ENCODE measurements at regions not wholly inside any gene's neighbourhood (a gene's known extent, or its start where the extent isn't known, plus 50 kb on each side); places are given as distances from the start of the nearest gene placed in this dataset.

DNA sequence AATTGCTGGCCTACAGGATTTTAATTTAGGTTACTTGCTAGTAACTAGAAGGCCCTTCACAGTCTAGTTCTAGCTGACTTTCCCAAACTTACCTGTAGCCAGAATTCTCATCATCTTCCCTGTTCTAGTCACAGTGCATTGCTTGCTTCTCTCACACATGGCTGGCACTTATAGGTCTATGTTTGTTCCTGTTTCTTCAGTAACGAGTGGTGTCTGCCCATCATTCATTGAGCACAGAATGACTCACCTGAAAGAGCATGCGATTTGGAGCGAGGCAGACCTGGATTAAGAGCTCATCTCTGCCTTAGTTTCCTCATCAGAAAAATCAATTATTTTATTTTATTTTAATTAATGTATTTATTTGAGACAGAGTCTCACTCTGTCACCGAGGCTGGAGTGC lies 201.7 kb upstream of the ANK2 start:
- no peak for DNase-seq (ENCODE audit: low spot score)

DNA sequence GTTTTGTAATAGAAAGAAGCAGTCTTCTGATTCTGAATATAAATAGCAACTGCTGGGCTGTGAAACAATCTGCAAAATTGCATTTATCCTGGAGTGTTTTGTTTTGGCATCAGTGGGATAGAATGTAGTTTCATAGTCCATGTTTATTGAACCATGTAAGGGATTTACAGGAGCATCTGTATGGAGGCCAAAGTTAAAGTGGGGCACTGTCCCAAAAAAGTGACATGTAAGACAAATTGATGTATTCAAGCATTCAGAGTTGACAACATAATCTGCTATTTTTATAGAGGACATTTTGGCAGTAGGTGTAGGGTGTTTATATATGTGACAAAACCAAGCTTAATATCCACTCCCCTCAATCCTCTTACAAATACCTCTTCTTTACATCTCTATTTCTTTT lies 200.5 kb upstream of the ANK2 start:
- no peak for DNase-seq (ENCODE audit: low spot score)

DNA sequence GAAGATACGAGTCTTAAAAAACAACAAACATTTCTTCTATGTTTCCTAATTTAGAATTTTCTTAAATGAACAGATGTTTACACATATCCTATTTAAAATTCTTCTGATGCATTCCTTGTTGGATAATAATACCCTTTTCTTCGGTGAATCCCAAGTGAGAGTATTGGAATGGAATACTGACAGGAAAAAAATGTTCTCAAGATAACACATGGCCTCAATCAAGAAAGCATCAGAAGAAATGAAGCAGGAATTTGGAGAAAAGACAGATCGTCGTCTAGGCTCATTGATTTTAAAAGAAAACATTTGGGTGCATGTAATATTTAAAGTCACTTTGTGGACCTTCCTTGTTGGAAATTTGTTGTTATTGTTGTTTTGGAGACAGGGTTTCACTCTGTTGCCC lies 196.9 kb upstream of the ANK2 start:
- no peak for DNase-seq (ENCODE audit: low spot score)

DNA sequence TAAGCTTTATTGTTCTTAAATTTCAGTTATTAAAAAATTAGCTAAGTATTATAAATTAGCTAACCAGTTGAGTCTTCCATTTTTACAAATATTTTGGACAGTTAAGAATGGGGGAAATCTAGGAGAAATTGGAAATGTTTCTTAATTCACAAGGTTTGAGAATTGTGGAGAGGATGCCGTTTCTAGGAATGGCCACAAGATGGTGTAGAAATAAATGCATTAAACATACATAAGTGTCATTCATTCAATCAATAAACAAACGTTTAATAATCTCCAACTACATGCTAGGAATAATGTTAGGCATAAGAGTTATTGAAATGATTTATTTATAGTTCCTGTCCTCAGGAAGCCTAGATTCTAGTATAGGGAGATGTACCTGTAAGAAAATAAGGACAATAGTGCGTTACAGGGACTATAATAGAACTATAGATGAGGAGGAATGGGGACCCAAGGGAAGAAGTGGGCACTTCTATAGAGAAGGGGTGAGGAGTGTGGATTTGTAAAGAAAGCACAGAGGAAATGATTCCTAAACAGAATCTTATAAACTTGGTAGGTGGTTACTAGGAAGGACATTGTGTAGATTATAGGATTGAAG lies 195.7 kb upstream of the ANK2 start:
- DNase-seq (ENCODE audit: low spot score), result no peak

DNA sequence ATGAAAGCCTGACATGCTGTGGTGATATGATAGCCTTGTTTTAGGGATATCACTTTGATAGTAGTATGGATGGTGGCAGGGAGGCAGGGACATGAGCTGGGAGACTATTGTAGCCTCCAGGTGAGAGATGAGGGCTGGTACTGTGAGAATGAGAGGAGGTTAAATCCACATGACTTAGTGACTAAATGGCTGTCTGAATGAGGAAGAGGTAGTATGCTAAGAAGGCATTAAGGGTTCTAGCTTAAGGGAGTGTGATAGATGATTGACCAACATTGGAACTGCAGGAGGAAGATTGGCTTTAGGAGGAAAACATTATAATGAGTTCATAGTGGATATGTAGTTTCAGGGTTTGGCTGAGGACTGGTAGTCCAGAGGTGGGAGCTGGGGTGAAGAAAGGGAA lies 195.0 kb upstream of the ANK2 start:
- no peak for DNase-seq (ENCODE audit: low spot score)

DNA sequence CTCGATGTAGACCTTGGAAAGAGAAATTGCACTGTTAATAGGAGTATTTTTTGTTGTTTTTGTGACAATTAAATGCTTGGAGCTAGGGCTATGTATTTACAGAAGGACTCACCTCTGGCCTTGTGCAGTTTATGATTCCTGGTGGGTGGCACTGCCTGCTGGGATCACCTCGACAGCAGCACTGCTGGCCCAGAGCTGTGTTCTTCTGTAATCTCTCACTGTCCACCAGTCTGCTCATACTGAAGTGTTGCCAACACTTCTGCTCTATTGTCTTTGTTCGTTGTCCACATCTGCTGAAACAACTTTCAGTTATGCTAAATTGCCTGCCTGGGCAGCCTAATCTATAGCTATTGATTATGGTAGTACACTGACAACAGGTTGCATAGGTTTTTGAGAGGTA lies 194.4 kb upstream of the ANK2 start:
- DNase-seq (ENCODE audit: low spot score), result no peak

DNA sequence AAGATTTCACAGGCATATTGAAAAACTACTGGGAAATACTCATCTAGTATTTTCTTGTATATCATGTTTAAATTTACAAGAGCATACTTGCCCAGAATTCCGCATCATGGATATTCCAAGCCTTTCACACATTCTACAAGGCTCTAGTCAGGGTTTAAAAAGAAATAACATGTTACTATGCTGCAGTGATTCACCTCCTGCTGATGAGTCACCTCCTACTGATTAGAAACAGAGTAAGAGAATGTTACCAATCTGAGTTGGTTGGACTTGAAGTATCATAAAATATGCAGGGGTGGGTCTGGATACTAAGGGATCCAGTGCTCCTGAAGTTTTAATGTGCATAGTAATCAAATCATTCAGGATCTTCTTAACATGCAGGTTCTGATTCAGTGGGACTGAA lies 192.0 kb upstream of the ANK2 start:
- DNase-seq (ENCODE audit: low spot score), result no peak

DNA sequence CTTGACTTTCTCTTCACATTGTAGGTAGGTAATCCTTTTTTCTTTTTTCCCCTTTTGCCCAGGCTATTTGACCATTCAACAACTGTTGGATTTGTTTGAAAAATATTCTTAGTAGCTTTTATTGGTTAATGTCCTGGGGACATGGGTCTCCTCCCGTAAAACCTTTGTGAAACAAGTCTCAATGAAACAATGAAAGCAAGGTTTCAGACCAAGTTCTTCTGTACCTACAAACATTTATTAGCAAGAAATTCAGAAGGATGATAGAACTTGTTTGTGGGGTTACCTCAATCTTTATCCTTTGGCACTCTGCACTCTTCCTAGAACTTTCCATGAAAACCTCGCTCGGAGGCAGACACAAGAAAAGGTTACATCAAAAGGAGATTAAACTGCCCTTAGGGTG lies 190.7 kb upstream of the ANK2 start:
- DNase-seq (ENCODE audit: low spot score), result no peak

DNA sequence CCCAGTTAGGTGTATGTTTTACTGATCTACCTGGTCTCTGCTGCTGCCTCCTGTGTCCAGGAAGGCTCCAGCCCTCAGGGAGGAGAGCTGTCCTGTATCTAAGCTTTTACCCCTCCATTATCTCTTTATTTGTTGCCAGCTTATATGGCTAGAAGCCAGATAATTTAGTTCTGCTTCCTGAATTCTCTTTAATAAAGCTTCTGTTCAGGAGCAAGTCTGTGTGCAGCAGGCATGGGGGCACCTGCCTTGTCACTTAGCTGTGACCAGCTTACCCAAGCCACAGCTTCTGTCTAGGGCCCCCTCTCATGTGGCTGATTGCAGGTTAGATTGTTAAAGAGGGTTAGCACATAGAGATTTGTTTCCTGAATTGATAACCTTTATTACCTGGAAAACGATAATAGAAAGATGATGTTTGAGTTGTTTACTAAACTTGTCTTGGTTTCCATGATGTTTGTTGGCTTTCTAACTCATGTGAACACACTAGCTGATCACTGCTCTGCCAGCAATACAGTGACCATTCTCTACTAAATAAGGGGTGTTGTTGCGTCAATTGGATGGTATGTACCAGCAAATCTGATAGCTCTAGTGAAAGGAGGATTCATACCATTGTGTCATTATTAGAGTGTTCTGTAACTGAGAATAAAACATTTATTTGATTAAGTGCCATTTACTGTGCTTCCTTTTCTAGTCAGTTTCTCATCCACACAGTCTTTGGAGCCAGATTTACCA lies 189.8 kb upstream of the ANK2 start:
- DNase-seq (ENCODE audit: low spot score), result no peak

DNA sequence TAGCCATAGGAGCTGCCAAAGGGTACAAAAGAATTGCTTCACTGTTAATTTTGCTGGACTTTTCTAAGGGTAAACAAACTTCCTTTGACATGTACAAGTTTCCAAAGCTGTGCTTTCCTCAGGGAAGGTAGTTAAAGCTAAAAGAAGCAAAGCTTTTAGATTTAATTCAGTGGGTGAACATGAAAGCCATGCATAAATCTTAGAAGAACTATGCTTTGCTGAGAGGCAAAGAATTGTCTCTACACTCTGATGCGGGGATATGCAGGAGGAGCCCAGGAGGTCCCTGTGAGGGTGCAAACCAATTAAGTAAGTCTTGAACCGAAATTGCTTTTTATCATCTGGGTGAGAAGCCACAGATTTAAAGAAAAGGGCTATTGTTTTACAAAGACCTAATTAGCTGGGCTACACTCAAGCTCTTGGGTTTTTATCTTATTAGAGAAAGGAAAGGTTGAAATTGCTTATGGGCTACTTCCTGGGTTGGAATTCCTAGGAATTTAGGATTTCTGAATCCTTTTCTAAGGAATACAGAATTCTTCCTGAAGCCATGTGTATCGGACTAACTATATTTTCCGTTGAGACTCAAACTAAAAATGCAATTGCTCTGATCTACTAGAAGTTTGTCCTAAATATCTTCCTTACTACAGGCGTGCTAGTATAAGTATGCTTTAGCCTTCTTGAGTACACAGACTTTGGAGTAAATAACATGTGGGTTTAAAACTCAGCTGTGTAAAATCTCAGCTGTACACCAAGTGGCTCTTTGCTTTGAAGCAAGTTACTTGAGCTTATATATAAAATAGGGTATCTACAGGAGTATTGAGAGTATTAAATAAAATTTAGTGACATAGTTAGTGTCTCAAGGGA lies 188.4 kb upstream of the ANK2 start:
- no peak for DNase-seq (ENCODE audit: low spot score)

DNA sequence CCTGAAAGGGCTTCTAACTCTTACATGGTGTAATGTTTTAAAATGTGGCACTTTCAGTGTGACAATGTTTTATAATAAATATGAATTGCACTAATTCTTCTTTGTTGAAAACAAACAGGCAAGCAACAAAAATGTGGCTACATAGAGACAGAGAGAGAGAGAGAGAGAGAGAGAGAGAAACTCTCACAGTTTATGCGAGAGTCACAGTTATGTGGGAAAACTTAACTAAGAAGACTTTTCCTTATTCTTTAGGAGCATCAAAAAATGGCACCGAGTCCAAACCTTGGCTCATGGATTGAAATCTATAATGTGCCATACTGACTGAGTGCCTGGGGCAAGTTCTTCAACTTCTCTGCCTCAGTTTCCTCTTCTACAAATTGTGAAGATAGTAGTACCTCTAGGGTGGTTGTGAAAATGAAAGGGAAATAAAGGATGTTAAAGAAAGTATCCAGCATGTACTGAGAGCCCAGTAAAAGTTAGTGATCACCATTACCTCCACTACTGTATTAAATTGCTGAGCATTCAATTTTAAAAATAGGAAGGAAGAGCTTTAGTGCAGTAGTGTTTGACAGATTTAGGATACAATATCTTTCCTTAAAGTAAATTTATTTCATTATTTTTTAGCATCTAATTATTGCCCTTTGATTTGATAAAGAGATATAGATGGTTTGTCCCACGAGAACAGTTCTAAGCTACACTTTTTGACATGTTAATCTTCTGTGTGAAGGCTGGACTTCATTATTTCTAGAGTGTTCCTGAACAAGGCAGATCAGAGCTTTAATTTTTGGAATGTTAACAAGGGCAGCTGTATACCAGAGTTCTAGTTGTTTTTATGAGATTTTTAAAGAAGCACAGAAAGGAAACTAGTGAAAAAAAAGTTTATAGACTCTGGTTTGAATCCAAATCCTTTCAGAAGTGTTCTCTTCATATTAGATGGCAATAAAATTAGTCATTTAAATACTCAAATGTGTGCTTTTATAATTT lies 187.5 kb upstream of the ANK2 start:
- no peak for DNase-seq (ENCODE audit: low spot score)

DNA sequence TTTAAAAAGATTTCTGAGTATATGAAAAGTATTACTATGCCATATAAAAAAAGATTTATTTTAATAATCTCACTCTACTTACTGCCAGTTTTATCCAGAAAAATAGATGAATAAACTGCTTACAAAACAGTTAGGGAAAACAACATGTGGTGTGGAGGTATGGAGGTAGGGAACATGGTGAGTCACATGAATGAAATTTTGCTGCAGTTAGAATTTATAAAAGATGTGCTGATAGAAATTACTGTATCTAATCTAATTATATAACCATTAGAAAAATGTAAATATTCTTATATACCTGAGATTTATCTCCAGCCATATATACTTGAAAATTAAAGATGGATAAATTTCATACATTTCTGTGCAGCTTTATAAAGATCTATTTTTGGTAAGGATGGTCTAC lies 184.0 kb upstream of the ANK2 start:
- no peak for DNase-seq (ENCODE audit: low spot score)

DNA sequence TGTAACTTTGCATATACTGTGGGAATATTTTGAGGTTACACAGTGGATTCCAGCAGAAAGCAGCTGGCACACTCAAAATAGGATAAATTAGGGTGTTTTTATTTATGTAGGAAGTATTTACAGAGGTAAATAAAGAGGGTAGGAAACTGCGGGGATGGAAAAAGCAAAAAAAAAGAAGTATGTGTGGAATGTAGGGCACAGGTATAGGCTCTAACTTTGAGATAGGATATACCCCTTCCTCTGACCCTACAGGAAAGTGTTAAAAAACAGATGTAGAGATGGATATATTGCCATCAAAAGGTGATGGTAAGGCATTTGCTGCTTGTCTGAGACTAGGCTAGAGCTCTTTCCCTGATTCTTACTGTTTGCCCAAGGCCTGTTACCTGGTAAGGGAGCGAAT lies 173.1 kb upstream of the ANK2 start:
- DNase-seq (ENCODE audit: low spot score), result no peak

DNA sequence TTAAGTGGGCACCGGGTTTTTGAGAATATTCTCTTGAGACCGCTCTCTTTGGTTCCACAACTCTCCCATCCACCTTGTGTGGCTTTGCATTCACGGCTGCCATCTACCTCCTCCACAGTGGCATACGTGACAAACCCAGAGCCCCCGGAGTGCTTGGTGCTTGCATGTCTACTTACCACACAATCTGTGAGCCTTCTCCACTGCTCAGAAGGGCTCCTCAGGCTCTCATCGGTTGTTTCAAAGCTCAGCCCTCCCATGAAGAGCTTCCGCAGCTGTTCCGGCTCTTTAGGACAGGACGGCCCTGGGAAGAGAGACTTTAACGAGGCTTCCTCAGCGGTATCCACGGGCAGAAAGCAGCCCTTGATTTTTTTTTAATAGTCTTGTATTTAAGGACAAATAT lies 167.6 kb upstream of the ANK2 start:
- peak; percentile 60 for DNase-seq (ENCODE audit: low spot score)

DNA sequence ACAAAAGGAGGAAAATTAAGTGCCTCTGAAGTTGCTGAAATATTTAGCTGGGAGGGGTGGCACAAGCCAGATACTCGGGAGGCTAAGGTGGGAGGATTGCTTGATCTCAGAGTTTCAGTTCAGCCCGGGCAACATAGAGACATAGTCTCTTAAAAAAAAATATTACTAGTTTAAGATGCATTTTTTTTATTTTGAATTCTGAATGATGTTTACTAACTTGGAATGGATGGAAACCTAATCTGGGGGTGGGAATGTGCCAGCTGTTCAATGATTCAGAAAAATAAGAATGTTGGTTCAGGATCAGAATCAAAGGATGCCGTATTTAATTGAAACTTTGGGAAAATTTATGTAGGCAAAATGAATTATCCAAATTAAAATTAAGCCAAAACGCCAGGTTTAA lies 167.2 kb upstream of the ANK2 start:
- no peak for DNase-seq (ENCODE audit: low spot score)

DNA sequence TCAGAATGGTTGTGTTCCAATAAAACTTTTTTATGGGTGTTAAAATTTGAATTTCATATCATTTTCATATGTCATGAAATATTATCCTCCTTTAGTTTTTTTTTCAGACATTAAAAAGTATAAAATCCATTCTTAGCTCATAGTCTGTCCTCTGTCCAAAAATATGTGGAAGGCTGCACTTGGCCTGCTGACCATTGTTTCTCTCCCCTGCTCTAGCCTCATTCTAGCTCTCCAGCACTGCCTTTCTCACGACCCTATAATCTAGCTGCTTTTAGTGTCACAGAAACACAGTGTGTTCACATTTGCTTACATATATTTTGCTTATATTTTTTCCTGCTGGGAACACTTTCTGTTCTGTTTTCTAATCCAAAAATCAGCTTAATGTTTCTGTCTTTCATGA lies 165.0 kb upstream of the ANK2 start:
- DNase-seq (ENCODE audit: low spot score), result no peak

DNA sequence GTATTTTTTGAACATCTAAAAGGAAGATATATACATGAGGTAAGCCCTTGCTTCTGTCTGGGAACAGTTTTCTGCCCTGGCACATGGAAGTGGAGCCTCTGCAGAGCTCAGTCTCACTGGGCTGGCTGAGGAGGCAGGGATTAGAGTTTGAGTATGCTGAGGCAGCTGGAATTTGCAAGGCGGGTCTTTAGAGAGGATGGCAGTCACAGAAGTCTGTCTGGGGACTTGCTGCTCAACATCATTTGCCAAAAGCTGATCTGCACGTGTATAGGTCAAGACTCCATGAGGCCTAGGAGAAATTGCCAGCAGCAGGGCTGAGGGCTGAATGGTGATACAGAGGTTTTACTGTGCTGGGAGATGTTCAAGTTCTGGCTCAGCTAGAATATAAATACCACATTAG lies 163.6 kb upstream of the ANK2 start:
- DNase-seq (ENCODE audit: low spot score), result peak; percentile 50

DNA sequence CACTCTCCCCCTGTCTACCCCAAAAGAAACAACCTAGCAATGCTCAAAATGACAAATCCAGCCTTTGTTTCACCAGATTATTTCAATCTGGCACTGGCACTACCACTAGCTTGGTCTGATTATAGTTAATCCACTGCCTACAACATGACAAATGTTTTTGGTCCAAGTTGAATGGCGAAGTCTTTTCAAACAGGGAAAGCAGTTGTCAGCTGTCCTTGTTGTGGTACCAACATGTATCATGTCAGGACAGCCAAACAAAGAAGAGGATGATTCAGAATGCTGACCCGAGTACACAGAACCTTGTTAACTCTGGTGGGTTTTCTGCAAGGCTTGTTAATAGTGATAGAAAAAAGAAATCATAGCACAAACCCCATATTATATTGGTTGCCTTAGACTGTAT lies 160.8 kb upstream of the ANK2 start:
- DNase-seq (ENCODE audit: low spot score), result no peak

DNA sequence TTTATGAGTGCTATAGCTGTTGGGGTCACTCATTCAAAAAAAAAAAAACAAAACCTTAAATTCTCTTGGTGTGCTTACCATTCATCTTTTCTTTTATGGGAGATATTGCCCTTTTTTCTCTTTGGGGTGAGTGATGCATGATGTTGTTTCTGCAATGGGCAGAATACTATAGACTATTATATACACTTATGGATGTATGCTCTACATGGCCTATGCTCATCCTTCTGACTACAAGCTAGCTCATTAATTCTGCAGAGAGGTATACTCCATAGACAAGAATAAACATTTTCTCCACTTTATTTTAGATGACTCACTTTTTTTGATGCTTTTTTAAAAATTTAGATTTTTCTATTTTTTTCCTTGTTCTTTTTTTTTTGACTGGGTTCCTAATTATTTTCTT lies 160.3 kb upstream of the ANK2 start:
- no peak for DNase-seq (ENCODE audit: low spot score)

DNA sequence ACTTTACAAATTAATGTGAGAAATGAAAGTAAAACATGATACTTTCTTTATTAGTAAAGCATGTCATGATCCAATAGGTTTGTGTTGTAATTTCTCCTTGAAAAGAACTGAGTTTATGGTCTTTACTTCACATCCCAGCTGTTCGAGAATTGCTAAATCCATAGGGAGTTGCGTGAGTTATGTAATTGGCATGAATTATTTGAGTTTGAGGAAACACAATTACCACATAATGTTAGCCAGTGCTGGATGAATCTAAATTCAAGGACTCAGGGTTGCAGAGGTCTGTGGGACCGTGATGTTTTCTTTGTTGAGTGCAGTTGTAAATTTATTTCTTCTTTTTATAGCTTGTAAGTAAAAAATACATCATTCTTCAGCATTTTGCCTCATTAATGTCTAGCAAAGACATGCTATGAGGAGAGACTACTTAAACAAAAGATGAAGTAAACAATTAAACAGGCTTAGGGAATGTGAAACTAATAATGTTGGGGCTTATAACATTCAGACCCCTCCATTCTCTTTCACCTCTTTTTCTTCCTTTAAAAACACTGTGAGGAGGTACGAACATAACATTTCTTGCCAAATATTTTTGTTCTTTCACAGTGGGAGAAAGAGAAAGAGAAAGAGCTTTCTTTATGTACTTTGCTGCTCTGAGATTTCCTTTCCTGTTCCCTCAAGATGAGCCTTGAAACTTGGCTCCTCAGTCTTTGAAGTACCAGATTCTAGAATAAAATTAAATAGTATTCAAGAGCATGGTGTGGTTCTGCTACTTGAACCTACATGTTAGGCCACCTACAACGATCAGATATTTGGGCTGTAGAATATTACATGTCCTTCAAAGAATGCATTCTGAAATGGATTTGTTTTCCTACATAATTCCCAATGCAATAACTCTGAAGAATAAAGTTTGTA lies 159.6 kb upstream of the ANK2 start:
- no peak for DNase-seq (ENCODE audit: low spot score)

DNA sequence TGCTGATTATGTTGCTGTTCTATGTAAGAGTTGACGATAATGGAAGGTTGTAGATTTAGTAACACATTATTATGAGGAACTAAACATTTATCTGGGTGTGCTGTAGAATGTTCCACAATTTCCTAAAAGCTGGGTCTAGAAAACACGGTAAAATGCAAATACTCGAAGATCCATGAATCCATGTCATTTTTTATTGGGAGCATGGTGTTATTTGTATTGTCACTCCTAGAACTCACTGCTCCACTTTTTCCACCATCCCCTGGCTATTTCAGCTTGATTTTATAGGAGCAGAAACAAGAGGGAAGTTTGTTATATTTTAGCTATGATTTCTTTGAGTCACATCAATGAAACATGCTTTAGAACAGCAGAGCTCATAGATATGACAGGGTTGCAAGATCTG lies 155.0 kb upstream of the ANK2 start:
- DNase-seq (ENCODE audit: low spot score), result no peak
